Right ventricle myocardium superior (tissue), 1 donor: ENCODE measurements at regions not wholly inside any gene's neighbourhood (a gene's known extent, or its start where the extent isn't known, plus 50 kb on each side); places are given as distances from the start of the nearest gene placed in this dataset.

Experiments used
- ATAC-seq: fragments of 200-7000 bp; cut with Tn5 transposase; one replicate; pipeline ENCODE4 v1.9.1; 2020; ENCODE audit warnings: mild to moderate bottlenecking; ENCODE audit not compliant: poor library complexity
- DNase-seq: peaks from one replicate; pipeline ENCODE4 v3.0.0-alpha.2; 2020
- intact Hi-C: fragments of 100-400 bp; cut with DNase I; formaldehyde crosslinking; loops from one replicate; pipeline ENCODE4 v1.11.2; 2022
- donor health status: DM: no; HTN: yes; CAD: no; lungs with severe emphysema.

- ATAC-seq (no peak), DNase-seq (no peak)
- intact Hi-C loops = no loop called here
These were observed 95.0 kb upstream of the HAND1 start for GRCh38 chr5:154573011-154573410.

- intact Hi-C loops = no loop called here
- ATAC-seq (no peak), DNase-seq (no peak)
These were observed 93.5 kb upstream of the HAND1 start for GRCh38 chr5:154571325-154572035.

DNA sequence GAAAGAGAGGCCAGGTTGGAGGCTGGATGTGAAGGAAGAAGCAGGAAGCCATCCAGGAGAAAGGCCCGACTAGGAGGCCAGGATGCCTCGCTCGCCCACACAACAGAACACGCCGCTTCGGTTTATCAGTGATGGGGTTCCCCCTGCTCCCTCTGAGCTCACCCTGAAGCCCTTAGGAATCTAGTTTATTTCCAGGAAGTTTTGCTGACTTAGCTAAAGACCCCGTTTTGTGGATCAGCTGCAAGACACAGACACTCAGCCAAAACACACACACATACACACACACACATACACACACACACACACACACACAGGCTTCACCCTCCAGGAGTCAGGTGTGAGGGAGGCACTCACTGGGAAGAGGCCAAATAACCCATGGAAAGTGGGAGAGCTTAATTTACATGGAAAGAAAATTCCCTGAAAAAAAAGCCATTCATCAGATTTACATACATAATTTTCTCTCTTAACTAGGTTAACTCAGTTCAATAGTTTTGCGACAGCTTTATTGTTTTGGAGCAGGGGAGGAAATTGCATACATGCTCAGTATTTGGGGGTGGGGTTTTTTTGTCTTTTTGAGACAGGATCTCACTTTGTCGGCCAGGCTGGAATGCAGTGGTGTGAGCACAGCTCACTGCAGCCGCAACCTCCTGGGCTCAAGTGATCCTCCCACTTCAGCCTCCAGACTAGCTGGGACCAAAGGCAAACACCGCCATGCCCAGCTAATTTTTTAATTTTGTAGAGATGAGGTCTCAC, 92.7 kb upstream of the HAND1 start:
- DNase-seq = no peak
- intact Hi-C loops = no loop called here
- no peak for ATAC-seq

GRCh38 chr5:154568589-154568988, 90.6 kb upstream of the HAND1 start:
- no peak for DNase-seq
- intact Hi-C loops = no loop called here

DNA sequence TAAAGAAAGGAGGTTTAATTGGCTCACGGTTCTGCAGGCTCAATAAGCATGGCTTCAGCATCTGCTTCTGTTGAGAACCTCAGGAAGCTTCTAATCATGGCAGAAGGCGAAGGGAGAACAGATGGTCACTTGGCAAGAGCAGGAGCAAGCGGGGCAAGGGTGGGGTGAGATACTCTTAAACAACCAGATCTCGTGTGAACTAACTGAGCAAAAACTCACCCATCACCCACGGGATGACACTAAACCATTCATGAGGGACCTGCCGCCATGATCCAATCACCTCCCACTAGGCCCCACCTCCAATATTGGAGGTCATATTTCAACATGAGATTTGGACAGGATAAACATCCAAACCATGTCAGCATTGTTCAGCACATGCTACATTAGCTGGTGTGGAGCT, 89.1 kb upstream of the HAND1 start:
- intact Hi-C loops = no loop called here
- DNase-seq (no peak), ATAC-seq (no peak)

More at GRCh38 chr5:154568589-154568988, 90.6 kb upstream of the HAND1 start:
- no peak for ATAC-seq

GRCh38 chr5:154566146-154566680, 88.2 kb upstream of the HAND1 start:
- intact Hi-C loops = no loop called here
- DNase-seq = no peak

GRCh38 chr5:154565123-154565522, 87.1 kb upstream of the HAND1 start:
- ATAC-seq (no peak), DNase-seq (no peak)
- intact Hi-C loops = no loop called here

More at GRCh38 chr5:154566146-154566680, 88.2 kb upstream of the HAND1 start:
- no peak for ATAC-seq

DNA sequence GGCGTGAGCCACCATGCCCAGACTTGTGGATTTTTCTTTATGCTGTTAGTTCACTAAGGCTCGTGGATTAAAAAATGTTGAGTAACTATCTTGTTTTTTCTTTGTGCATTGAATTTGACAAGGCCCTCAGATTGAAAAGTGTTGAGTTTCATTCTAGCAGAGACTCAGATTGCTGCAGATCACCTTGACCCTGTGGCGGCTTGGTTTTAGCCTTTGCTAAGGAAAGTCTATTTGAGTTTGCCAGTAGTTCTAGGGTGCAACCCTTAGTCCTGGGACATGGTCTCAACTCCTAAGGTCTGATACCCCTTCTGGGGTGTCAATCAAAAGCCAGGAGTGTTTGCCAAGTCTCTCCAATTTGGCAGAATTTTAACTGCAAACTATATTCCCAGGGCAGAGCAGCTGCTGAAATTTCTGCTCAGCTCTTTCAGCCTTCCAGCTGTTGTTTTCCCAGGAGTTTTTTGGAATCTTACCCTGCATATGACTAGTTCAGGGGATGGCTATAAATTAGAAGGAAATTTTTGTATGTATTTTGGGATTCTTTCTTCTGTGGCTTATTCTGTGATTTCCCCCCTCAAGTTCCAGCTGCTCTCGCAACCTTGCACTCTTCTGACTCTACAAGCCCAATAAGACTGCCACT, 84.3 kb upstream of the HAND1 start:
- no peak for DNase-seq
- intact Hi-C loops = no loop called here
- ATAC-seq = no peak

GRCh38 chr5:154559398-154560276, 81.6 kb upstream of the HAND1 start:
- intact Hi-C loops = no loop called here
- no peak for ATAC-seq
- DNase-seq = no peak

DNA sequence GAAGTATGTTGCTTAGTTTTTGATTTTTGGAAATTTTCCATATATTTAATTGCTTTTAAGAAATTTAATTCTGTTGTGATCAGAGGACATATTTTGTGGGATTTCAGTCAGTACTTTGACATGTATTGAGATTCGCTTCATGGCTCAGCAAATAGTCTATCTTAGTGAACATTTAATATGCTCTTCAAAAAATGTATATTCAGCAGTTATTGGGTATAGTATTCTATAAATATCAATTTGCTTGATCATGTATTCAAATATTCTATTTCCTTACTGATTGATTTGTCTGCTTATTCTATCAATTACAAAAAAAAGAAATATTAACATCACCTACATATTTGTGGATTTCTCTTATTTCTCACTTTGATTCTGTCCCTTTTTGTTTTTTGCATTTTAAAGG, 79.5 kb upstream of the HAND1 start:
- intact Hi-C loops = no loop called here
- DNase-seq = no peak
- ATAC-seq = no peak

GRCh38 chr5:154547551-154547950, 69.5 kb upstream of the HAND1 start:
- DNase-seq = no peak
- intact Hi-C loops = no loop called here
- ATAC-seq = no peak

DNA sequence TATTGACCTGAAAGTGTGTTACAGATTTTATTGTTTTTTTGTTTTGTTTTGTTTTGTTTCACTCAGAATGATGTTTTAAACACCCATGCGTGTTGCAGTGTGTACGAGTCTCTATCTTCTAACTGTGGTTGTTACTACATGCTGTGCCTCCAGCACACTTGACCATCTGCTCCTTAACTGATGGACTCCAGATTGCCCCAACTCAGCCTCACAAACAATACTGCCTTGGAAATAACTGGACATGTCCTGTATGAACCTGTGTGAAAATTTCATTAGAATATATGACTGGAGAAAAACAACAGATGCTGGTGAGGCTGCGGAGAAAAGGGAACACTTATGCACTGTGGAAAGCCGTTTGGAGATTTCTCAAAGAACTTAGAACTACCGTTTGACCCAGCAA, 68.7 kb upstream of the HAND1 start:
- intact Hi-C loops = no loop called here
- DNase-seq (no peak), ATAC-seq (no peak)

- ATAC-seq (no peak), DNase-seq (no peak)
- intact Hi-C loops = no loop called here
These were observed 66.6 kb upstream of the HAND1 start for GRCh38 chr5:154544646-154545045.

DNA sequence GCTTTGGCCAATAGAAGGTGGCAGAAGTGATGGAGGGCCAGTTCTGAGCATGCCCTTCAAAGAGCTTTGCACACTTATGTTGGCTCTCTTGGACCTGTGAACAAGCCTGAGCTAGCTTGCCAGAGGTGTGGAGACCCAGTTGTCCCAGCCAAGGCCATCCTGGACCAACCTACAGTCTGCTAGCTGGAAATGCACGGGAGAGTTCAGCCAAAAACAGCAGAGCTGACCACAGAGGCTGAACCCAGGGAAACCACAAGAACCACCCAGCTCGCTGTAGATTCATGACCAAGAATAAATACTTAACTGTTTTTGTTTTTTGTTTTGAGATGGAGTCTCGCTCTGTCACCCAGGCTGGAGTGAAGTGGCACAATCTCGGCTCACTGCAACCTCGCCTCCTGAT, 65.4 kb upstream of the HAND1 start:
- ATAC-seq = no peak
- no peak for DNase-seq
- intact Hi-C loops = no loop called here

DNA sequence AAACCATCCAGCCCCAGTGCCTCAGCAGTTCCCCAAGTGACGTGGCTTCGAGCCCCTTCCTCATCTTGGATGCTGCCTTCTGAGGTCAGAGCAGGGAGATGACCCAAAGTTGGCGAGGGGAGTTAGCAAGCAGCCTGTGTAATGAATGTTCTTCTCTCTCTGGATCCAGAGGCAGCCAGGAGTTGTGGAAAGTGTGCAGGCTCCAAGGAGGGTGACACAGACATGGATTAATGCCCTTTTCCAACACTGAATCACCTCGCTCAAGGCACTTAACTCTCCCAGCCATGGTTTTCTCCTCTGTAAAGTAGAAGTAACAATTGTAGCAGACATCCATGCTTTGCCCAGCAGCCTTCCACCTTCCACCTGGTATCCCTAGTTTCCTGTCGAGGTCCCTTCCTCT, 64.6 kb upstream of the HAND1 start:
- ATAC-seq (no peak), DNase-seq (no peak)
- intact Hi-C loops = no loop called here

GRCh38 chr5:154542000-154542399, 64.0 kb upstream of the HAND1 start:
- intact Hi-C loops = no loop called here
- no peak for ATAC-seq
- DNase-seq = no peak

- DNase-seq (no peak), ATAC-seq (no peak)
- intact Hi-C loops = no loop called here
These were observed 63.5 kb upstream of the HAND1 start for GRCh38 chr5:154541553-154541952.

DNA sequence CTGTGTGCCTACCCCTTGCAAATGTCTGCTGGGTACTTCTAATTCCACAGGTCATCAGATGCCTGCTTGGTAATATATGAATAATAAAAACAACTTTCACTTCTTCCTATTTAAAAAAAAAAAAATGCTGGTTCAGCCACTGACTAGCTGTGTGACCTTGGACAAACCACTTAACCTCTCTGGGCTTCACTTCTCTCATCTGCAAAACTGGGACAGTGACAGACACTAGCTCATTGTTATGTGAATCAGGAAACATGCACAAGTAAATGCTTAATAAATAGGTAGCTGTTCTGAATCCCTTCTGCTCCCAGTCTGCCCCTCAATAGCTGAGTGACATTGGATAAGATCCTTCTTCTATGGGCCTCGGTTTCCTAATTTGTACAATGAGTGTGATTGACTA, 62.6 kb upstream of the HAND1 start:
- ATAC-seq = no peak
- no peak for DNase-seq

DNA sequence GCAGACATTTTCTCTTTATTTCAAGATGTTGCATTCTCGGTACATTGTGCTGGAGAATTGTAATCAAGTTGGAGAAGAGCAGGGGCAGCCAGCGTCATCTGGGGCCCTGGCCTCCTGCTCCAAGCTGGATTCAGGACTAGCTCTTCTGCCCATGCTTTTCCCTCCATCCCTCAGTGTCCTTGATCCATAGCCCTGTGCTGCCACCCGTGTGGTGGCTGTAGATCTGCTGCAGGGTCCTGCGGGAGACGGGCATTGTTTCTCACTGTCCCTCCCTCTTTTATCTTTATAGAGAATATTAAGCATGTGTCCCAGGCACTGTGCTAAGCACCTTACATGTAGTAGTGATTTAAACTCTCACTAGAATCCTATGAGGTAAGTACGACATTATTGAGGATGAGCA, 60.5 kb upstream of the HAND1 start:
- ATAC-seq (no peak), DNase-seq (no peak)
- intact Hi-C loops = no loop called here

More for the DNA sequence above, 62.6 kb upstream of the HAND1 start:
- intact Hi-C loops = no loop called here
